Ishikawa (cell line): ENCODE measurements at regions not wholly inside any gene's neighbourhood (a gene's known extent, or its start where the extent isn't known, plus 50 kb on each side); places are given as distances from the start of the nearest gene placed in this dataset.

Source experiments
- CREB1 ChIP-seq: IDR thresholded peaks from 2 replicates; pipeline ENCODE4 v1.6.1; 2012; ENCODE audit warnings: low read depth
- EGR1 ChIP-seq: IDR thresholded peaks from 2 replicates; pipeline ENCODE4 v1.6.1; 2012
- EP300 ChIP-seq: IDR thresholded peaks from 2 replicates; pipeline ENCODE4 v1.6.1; 2012; ENCODE audit warnings: borderline replicate concordance
- MAX ChIP-seq: IDR thresholded peaks from 2 replicates; pipeline ENCODE4 v1.6.1; 2012
- NFIC ChIP-seq: IDR thresholded peaks from 2 replicates; pipeline ENCODE4 v1.6.1; 2012
- RAD21 ChIP-seq: IDR thresholded peaks from 2 replicates; pipeline ENCODE4 v1.6.1; 2012; ENCODE audit warnings: low read depth
- REST ChIP-seq: IDR thresholded peaks from 2 replicates; pipeline ENCODE4 v1.6.1; 2012; ENCODE audit warnings: low read depth, mild to moderate bottlenecking
- USF1 ChIP-seq: IDR thresholded peaks from 2 replicates; pipeline ENCODE4 v1.6.1; 2012
- YY1 ChIP-seq: IDR thresholded peaks from 2 replicates; pipeline ENCODE4 v1.6.1; 2012; ENCODE audit warnings: low read depth

DNA sequence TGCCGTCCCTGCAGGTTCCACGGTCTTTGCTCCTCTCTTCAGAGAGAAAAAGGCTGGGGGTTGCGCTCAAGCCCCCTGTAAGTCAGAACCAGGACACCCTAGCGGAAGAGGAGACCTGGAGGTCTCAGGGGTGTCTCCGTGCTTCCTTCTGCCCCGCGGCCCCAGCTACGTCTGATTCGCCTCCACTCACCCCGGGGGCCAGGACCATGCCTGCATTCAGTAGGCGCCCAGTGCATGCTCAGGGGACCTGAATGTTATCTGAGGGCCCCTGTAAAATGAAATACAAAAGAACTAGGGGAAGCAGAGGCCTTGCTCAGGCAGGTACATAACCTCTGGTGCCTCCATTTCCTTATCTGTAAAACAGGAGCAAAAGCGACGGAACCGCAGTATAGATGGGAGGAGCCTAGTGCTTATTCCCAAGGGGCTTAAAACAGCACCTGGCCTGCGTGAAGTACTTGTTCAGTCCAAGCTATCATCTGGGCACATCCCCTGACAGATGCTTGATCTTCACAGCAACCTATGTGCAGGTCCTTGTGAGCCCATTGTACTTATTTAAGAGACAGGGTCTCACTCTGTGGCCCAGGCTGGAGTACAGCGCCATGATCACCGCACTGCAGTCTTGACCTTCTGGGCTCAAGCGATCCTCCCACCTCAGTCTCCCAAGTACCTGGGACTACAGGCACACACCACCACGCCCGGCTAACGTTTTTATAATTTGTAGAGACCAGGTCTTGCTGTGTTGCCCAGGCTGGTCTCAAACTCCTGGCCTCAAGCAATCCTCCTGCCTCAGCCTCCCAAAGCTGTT, 110.3 kb upstream of the NCOR2 start:
- TF ChIP-seq REST, result no peak
- TF ChIP-seq EP300, result no peak
- TF ChIP-seq EGR1, result no peak
- TF ChIP-seq MAX, result no peak
- TF ChIP-seq YY1, result no peak
- TF ChIP-seq USF1, result no peak
- no peak for TF ChIP-seq RAD21
- no peak for TF ChIP-seq NFIC
- TF ChIP-seq CREB1, result no peak
